Suprapubic skin (tissue), 4 donors: ENCODE measurements at regions not wholly inside any gene's neighbourhood (a gene's known extent, or its start where the extent isn't known, plus 50 kb on each side); places are given as distances from the start of the nearest gene placed in this dataset.

Experiments used
- DNase-seq, 2 donors: peaks; one replicate each; pipeline ENCODE4 v3.0.0-alpha.2; 2019; ENCODE audit warnings: low spot score in 2 of 2
- H3K27ac ChIP-seq: fragments of 200-600 bp; sonication (generic); one replicate; pipeline ENCODE4 v1.5.1; 2019
- H3K27me3 ChIP-seq: fragments of 200-600 bp; sonication (generic); one replicate; pipeline ENCODE4 v1.5.1; 2019
- H3K36me3 ChIP-seq: fragments of 200-600 bp; sonication (generic); one replicate; pipeline ENCODE4 v1.5.1; 2019
- H3K4me1 ChIP-seq: fragments of 200-600 bp; sonication (generic); one replicate; pipeline ENCODE4 v1.5.1; 2019
- H3K4me3 ChIP-seq: fragments of 200-600 bp; sonication (generic); one replicate; pipeline ENCODE4 v1.5.1; 2019; ENCODE audit warnings: mild to moderate bottlenecking
- H3K9me3 ChIP-seq: fragments of 200-600 bp; sonication (generic); one replicate; pipeline ENCODE4 v1.5.1; 2019
- EP300 ChIP-seq: sonication (generic); formaldehyde crosslinking; IDR thresholded peaks from one replicate; pipeline ENCODE4 v1.6.1; 2017; ENCODE audit warnings: antibody characterized with exemption
- POLR2A ChIP-seq, 2 donors: fragments of 450-650 bp; IDR thresholded peaks; one replicate each; pipeline ENCODE4 v1.6.1; 2017; ENCODE audit warnings: antibody characterized with exemption in 2 of 2, mild to moderate bottlenecking in 2 of 2, moderate library complexity in 2 of 2
- POLR2AphosphoS5 ChIP-seq, 3 donors: sonication (generic); formaldehyde crosslinking; IDR thresholded peaks; one replicate each; pipeline ENCODE4 v1.6.1; 2017; ENCODE audit warnings: antibody characterized with exemption in 3 of 3
- WGBS: methylation state at CpG from one replicate; pipeline ENCODE4 v1.1.5; 2018; 5-methylcytosine and 5-hydroxymethylcytosine counted together
- TF ChIP-seq, protein P1 (sequence below), 2 donors: fragments of 200-600 bp in 1 of 2; fragments of 450-650 bp in 1 of 2; sonication (generic) in 1 of 2; IDR thresholded peaks; one replicate each; pipeline ENCODE4 v1.5.1; 2016 to 2019; ENCODE audit warnings: antibody characterized with exemption in 2 of 2, mild to moderate bottlenecking in 1 of 2, moderate library complexity in 1 of 2

DNA sequence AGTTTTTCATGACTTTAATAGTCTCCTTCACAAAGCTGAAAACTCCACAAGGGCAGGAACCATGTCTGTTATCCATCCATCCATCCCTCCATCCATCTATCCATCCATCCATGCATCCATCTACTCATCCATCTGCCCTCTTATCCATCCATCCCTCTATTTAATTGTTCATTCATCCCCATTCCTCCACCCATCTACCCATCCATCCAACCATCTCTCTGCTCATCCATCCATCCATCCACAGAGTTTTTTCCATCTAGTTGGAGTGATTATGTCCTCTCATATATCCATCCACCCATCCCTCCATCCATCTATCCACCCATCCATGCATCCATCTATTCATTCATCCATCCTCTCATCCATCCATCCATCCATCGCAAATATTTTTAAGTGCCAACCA, 237.9 kb downstream of the EMX2 start:
- no peaks in the 10 kb centered on the region for H3K9me3 ChIP-seq
- H3K36me3 ChIP-seq, result no peaks in the 10 kb centered on the region
- no peaks in the 10 kb centered on the region for H3K4me1 ChIP-seq
- WGBS, result 98% methylated on average over 1 of the region's 1 CpG
- no peak overlapping the region for H3K4me3 ChIP-seq
- no peak for DNase-seq
- TF ChIP-seq POLR2A (IDR thresholded peaks at IDR 0.05), result no peak
- TF ChIP-seq POLR2AphosphoS5 (IDR thresholded peaks at IDR 0.05), result no peak
- TF ChIP-seq, protein P1, sequence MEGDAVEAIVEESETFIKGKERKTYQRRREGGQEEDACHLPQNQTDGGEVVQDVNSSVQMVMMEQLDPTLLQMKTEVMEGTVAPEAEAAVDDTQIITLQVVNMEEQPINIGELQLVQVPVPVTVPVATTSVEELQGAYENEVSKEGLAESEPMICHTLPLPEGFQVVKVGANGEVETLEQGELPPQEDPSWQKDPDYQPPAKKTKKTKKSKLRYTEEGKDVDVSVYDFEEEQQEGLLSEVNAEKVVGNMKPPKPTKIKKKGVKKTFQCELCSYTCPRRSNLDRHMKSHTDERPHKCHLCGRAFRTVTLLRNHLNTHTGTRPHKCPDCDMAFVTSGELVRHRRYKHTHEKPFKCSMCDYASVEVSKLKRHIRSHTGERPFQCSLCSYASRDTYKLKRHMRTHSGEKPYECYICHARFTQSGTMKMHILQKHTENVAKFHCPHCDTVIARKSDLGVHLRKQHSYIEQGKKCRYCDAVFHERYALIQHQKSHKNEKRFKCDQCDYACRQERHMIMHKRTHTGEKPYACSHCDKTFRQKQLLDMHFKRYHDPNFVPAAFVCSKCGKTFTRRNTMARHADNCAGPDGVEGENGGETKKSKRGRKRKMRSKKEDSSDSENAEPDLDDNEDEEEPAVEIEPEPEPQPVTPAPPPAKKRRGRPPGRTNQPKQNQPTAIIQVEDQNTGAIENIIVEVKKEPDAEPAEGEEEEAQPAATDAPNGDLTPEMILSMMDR (IDR thresholded peaks at IDR 0.05), result no peak
- TF ChIP-seq EP300, result no peak
- no peak overlapping the region for H3K27ac ChIP-seq
- no peaks in the 10 kb centered on the region for H3K27me3 ChIP-seq

DNA sequence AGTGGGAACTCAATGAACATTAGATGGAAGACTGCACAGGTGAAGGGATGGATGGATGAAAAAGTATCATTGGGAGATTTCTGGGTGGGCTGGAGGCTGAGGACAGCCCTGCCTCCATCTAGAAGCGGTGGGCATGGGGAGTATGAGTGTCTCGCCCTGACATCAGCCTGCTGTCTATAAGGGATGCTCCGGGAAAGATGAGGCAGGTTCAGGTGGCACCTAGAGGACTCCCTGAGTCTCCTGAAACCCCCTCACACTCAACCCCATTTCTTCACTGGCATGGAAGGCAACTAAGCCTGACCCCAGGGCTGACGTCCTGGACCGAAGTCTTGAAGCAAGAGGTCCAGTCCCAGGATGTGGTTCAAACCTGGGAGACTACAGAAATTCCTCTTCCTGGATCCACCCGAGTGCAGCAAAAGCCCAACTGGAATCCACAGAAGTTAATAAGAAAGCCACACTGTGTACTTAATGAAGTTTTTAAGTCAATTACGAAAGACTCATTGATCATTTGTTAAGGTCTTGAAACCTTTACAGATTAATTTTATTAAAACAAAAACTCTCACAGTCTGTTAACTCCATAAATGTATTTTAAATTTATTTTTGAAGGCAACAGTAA, 238.8 kb downstream of the EMX2 start:
- H3K27me3 ChIP-seq, result no peaks in the 10 kb centered on the region
- H3K4me3 ChIP-seq, result no peak overlapping the region
- H3K9me3 ChIP-seq, result no peaks in the 10 kb centered on the region
- H3K27ac ChIP-seq, result no peak overlapping the region
- 81% methylated on average over 7 of the region's 7 CpGs for WGBS
- no peak for TF ChIP-seq EP300
- TF ChIP-seq, protein P1 (IDR thresholded peaks at IDR 0.05), result no peak
- TF ChIP-seq POLR2AphosphoS5 (IDR thresholded peaks at IDR 0.05), result no peak
- TF ChIP-seq POLR2A (IDR thresholded peaks at IDR 0.05), result no peak
- no peaks in the 10 kb centered on the region for H3K36me3 ChIP-seq
- no peak for DNase-seq
- no peaks in the 10 kb centered on the region for H3K4me1 ChIP-seq

DNA sequence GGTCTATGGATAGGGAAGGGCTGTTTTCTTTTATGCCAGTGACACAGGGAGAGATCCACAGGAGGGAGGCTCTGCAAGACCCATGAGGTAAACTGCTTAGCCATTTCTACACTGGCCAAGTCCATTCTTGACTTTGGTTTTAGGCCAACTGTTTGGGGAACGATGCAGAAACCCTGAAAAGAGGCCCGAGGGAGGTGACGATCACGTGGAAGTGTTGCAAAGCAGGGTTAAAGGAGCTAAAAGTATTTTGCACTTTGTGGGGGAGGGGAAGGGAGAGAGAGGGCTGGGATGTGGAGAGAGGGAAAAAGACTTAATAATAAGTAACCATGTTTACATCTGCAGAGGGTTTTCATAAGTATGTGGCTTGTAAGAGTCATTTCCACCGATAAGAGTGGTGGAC, 239.7 kb downstream of the EMX2 start:
- Histone ChIP-seq H3K27me3 (no peaks in the 10 kb centered on the region), H3K9me3 (no peaks in the 10 kb centered on the region), H3K4me3 (no peak overlapping the region), H3K4me1 (no peaks in the 10 kb centered on the region), H3K36me3 (no peaks in the 10 kb centered on the region), H3K27ac (no peak overlapping the region)
- no peak for DNase-seq
- TF ChIP-seq, protein P1 (IDR thresholded peaks at IDR 0.05), result no peak
- TF ChIP-seq POLR2A (IDR thresholded peaks at IDR 0.05), result no peak
- WGBS, result 15% methylated on average over 5 of the region's 5 CpGs

DNA sequence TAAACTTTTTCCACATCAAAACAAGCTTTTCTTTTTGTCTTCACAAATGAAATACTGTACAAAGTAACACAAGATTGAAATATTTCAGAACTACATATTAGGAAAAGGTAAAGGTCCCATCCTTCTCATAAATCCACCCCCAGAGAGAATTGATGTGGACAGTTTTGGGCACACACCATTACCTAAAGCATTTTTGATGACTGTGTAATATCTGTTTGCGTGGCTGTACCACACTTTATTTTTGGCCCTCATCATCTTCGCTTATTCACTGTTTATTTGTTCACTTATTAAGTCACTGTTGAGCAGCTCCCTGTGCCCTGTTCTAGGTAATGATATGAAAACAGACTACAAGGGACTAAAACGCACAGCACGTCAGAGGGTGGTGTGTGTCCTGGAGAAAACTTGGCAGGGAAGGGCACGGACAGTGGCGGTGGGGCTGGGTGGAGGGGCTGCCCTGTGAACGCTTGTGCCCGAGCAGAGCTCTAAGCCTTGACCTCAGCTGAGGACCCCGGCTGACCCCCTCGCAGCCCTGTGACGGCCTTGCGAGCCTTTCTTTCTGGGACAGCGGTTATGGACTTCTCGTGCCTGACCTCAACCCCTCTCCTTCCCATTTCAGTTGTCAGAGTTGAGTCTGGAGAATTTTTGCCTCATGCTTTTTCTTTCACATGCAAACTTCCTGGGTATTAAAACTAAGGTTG, 241.3 kb downstream of the EMX2 start:
- Histone ChIP-seq H3K27me3 (no peaks in the 10 kb centered on the region), H3K4me1 (no peaks in the 10 kb centered on the region), H3K4me3 (no peak overlapping the region), H3K36me3 (no peaks in the 10 kb centered on the region), H3K9me3 (no peaks in the 10 kb centered on the region), H3K27ac (no peak overlapping the region)
- TF ChIP-seq, protein P1 (IDR thresholded peaks at IDR 0.05), result no peak
- TF ChIP-seq POLR2AphosphoS5 (IDR thresholded peaks at IDR 0.05), result no peak
- no peak for DNase-seq
- 96% methylated on average over 14 of the region's 14 CpGs for WGBS

DNA sequence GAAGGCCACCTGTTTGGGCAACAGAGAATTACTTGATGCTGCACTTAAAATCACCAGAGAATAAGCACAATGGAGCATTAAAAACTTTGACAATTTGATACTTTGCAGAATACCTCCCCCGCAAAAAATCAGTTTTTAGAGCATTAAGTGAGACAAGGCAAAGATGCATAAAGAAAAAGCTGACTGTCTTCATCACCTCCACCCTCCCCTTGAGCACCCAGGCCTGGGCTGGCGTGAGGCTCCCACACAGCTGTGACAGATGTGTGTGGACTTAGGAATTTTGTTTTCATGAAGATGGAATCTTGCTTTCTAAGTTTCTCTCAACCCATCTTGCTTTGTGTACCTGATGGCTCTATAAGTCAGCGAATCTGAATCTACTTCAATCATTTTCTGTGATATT, 242.2 kb downstream of the EMX2 start:
- TF ChIP-seq POLR2AphosphoS5 (IDR thresholded peaks at IDR 0.05), result no peak
- TF ChIP-seq, protein P1 (IDR thresholded peaks at IDR 0.05), result no peak
- no peak for TF ChIP-seq EP300
- no peak for TF ChIP-seq POLR2A (IDR thresholded peaks at IDR 0.05)
- H3K27ac ChIP-seq, result no peak overlapping the region
- no peak overlapping the region for H3K4me3 ChIP-seq
- no peaks in the 10 kb centered on the region for H3K9me3 ChIP-seq
- H3K27me3 ChIP-seq, result no peaks in the 10 kb centered on the region
- no peaks in the 10 kb centered on the region for H3K36me3 ChIP-seq
- H3K4me1 ChIP-seq, result no peaks in the 10 kb centered on the region
- WGBS, result 89% methylated on average over 3 of the region's 3 CpGs
- DNase-seq, result no peak
